Endothelial cell of umbilical vein (primary cell): ENCODE measurements at regions not wholly inside any gene's neighbourhood (a gene's known extent, or its start where the extent isn't known, plus 50 kb on each side); places are given as distances from the start of the nearest gene placed in this dataset.

ENCODE experiments used
- BruUV-seq: library from RNA; stranded (reverse); fragments of 400-500 nt; replicated peaks from 2 replicates; lab custom pipeline; 2021; lab: Mats Ljungman, UMichigan
- CTCF ChIA-PET: fragments of 300-600, 350-600 bp; sonication (Branson Sonifier 250); formaldehyde crosslinking; loops from one replicate; lab custom pipeline; 2021; ENCODE audit warnings: antibody characterized with exemption, inconsistent platforms; lab: Charles Lee
- POLR2A ChIA-PET: fragments of 300-600, 350-600 bp; sonication (Branson Sonifier 250); formaldehyde crosslinking; loops from one replicate; lab custom pipeline; 2021; ENCODE audit warnings: antibody characterized with exemption, inconsistent platforms; lab: Charles Lee
- DNase-seq: peaks from one replicate; pipeline ENCODE4 v3.0.0-alpha.2; 2011; ENCODE audit warnings: low read depth, low spot score
- FAIRE-seq: peaks from 2 replicates; lab custom pipeline; 2011; peaks lifted over from hg19 to GRCh38; lab: Jason Lieb, UNC
- H2AFZ ChIP-seq: 2 replicates; pipeline ENCODE4 v1.6.0; 2012; ENCODE audit warnings: low read depth, low read length, control low read depth, inconsistent platforms
- H3K27ac ChIP-seq: 2 replicates; pipeline ENCODE4 v1.5.1; 2011; ENCODE audit warnings: low read depth, mild to moderate bottlenecking, control low read depth, low read length, moderate library complexity; ENCODE audit not compliant: insufficient read depth
- H3K27me3 ChIP-seq, 2 experiments: 2 replicates each; pipeline versions ENCODE4 v1.6.0 to v1.6.1; 2011; ENCODE audit warnings: low read length in 2 of 2, mixed read lengths in 1 of 2; ENCODE audit not compliant: control insufficient read depth in 2 of 2, insufficient read depth in 2 of 2
- H3K36me3 ChIP-seq, 2 experiments: 2 replicates in 1 of 2; 3 replicates in 1 of 2; pipeline ENCODE4 v1.5.1; 2011; ENCODE audit warnings: low read length in 2 of 2, mild to moderate bottlenecking in 1 of 2, moderate library complexity in 1 of 2; ENCODE audit not compliant: control insufficient read depth in 2 of 2, insufficient read depth in 2 of 2; ENCODE audit errors: extremely low read depth in 1 of 2
- H3K4me1 ChIP-seq: 3 replicates; pipeline ENCODE4 v1.5.1; 2011; ENCODE audit warnings: mild to moderate bottlenecking, low read length; ENCODE audit not compliant: control insufficient read depth, insufficient read depth; ENCODE audit errors: extremely low read depth
- H3K4me2 ChIP-seq: 2 replicates; pipeline ENCODE4 v1.6.1; 2011; ENCODE audit warnings: low read length, control low read depth, mixed read lengths; ENCODE audit not compliant: insufficient read depth
- H3K4me3 ChIP-seq, 3 experiments: fragments of 200-600 bp in 1 of 3; sonication (generic), shearing (Covaris generic) in 1 of 3; replicated peaks in 1 of 3; 2 replicates each; pipeline ENCODE4 v1.5.1; 2011 to 2016; ENCODE audit warnings: control low read depth in 3 of 3, low read length in 3 of 3, mild to moderate bottlenecking in 2 of 3, inconsistent platforms in 1 of 3, low read depth in 1 of 3, moderate library complexity in 1 of 3; ENCODE audit not compliant: insufficient read depth in 1 of 3
- H3K79me2 ChIP-seq: 2 replicates; pipeline ENCODE4 v1.6.0; 2012; ENCODE audit warnings: low read length, inconsistent platforms; ENCODE audit not compliant: control insufficient read depth, insufficient read depth
- H3K9ac ChIP-seq: replicated peaks from 2 replicates; pipeline ENCODE3; 2011; ENCODE audit warnings: low read length, control low read depth; ENCODE audit not compliant: insufficient read depth; ENCODE audit errors: extremely low read depth
- H3K9me1 ChIP-seq: replicated peaks from 3 replicates; pipeline ENCODE4 v1.6.0; 2011; ENCODE audit warnings: mild to moderate bottlenecking, low read length; ENCODE audit not compliant: control insufficient read depth, insufficient read depth; ENCODE audit errors: extremely low read depth
- H3K9me3 ChIP-seq: replicated peaks from 2 replicates; pipeline ENCODE4 v1.5.1; 2012; ENCODE audit warnings: low read length, inconsistent platforms; ENCODE audit not compliant: control insufficient read depth, insufficient read depth
- H4K20me1 ChIP-seq: replicated peaks from 2 replicates; pipeline ENCODE3; 2011; ENCODE audit warnings: mild to moderate bottlenecking, low read length; ENCODE audit not compliant: control insufficient read depth, insufficient read depth; ENCODE audit errors: extremely low read depth
- CTCF ChIP-seq, 2 donors: IDR thresholded peaks; 1 replicate in 1 of 2; 2 replicates in 1 of 2; pipeline ENCODE4 v1.5.1; 2011; ENCODE audit warnings: low read length in 2 of 2, mild to moderate bottlenecking in 2 of 2, moderate library complexity in 2 of 2, control low read depth in 1 of 2, inconsistent platforms in 1 of 2, low read depth in 1 of 2; ENCODE audit not compliant: insufficient read depth in 1 of 2; ENCODE audit errors: extremely low read depth in 1 of 2
- EZH2 ChIP-seq: IDR thresholded peaks from 2 replicates; pipeline ENCODE4 v1.6.1; 2012; ENCODE audit warnings: borderline replicate concordance, low read depth, mild to moderate bottlenecking, moderate library complexity, low read length, inconsistent platforms; ENCODE audit not compliant: severe bottlenecking
- FOS ChIP-seq: IDR thresholded peaks from 2 replicates; pipeline ENCODE4 v1.6.1; 2011; ENCODE audit warnings: mild to moderate bottlenecking, low read length, moderate library complexity, borderline replicate concordance; ENCODE audit not compliant: insufficient read depth
- GATA2 ChIP-seq: IDR thresholded peaks from 2 replicates; pipeline ENCODE4 v1.7.0; 2011; ENCODE audit warnings: low read depth, mild to moderate bottlenecking, moderate library complexity, mixed read lengths, low read length; ENCODE audit not compliant: insufficient read length, insufficient read depth
- JUN ChIP-seq: IDR thresholded peaks from 2 replicates; pipeline ENCODE4 v1.6.1; 2011; ENCODE audit warnings: borderline replicate concordance, low read depth; ENCODE audit not compliant: insufficient read length, insufficient read depth
- MAX ChIP-seq: IDR thresholded peaks from 2 replicates; pipeline ENCODE4 v1.6.1; 2011; ENCODE audit not compliant: insufficient read depth, insufficient read length
- MYC ChIP-seq: IDR thresholded peaks from one replicate; pipeline ENCODE4 v1.6.1; 2011; ENCODE audit warnings: mild to moderate bottlenecking, low read depth, low read length
- POLR2A ChIP-seq: IDR thresholded peaks from 2 replicates; pipeline ENCODE4 v1.6.1; 2012; ENCODE audit warnings: low read depth, mild to moderate bottlenecking, control low read depth, low read length
- POLR2AphosphoS5 ChIP-seq: IDR thresholded peaks from 2 replicates; pipeline ENCODE4 v1.6.1; 2012; ENCODE audit warnings: low read depth, mild to moderate bottlenecking, control low read depth, low read length, moderate library complexity; ENCODE audit not compliant: insufficient read depth
- dilution Hi-C: fragments of 300-500 bp; cut with MboI; formaldehyde crosslinking; loops from one replicate; pipeline ENCODE4 v1.15.0; 2019; ENCODE audit warnings: low sequenced_read_pairs; ENCODE audit not compliant: extremely low pct_ligation_motif_present
- intact Hi-C: fragments of 100-400 bp; cut with micrococcal nuclease; formaldehyde crosslinking; loops from one replicate; pipeline ENCODE4 v1.10.0; 2022

- H3K79me2 ChIP-seq, result no peaks in the 10 kb centered on the region
- H3K9ac ChIP-seq, result no peak overlapping the region
- no peaks in the 10 kb centered on the region for H3K36me3 ChIP-seq
- no peak for DNase-seq
- peaks cover 0 to 9% of the 10 kb centered on the region in 2 experiments for H3K27me3 ChIP-seq
- dilution Hi-C loops, result no loop called here
- TF ChIP-seq EZH2, result no peak
- no peak for TF ChIP-seq MYC
- no peak for TF ChIP-seq POLR2A
- no peak for TF ChIP-seq POLR2AphosphoS5
- TF ChIP-seq MAX, result no peak
- TF ChIP-seq JUN, result no peak
- no peak for TF ChIP-seq GATA2
- no peak for TF ChIP-seq CTCF (IDR thresholded peaks at IDR 0.05; ENCODE audit: extremely low read depth in 1 of 2, insufficient read depth in 1 of 2, low read depth in 1 of 2, low read length in 2 of 2)
- TF ChIP-seq FOS, result no peak
- no peaks in the 10 kb centered on the region for H3K9me1 ChIP-seq
- intact Hi-C loops, result loop anchor here (2.0 kb wide), 1 partner anchor 21 kb away; no protein-coding TSS in a partner anchor
- H2AFZ ChIP-seq, result no peak overlapping the region
- CTCF ChIA-PET, result interaction anchor here (1.7 kb wide), 1 partner anchor 14 kb away, joined by 5 read pairs; no protein-coding TSS in a partner anchor
- no peaks in the 10 kb centered on the region for H3K4me1 ChIP-seq
- no peaks in the 10 kb centered on the region for H3K9me3 ChIP-seq
- POLR2A ChIA-PET, result no interaction called here
- H3K4me2 ChIP-seq, result no peak overlapping the region
- H3K4me3 ChIP-seq, result no peak overlapping the region
- BruUV-seq, result no TSS peak
- no peaks in the 10 kb centered on the region for H4K20me1 ChIP-seq
- H3K27ac ChIP-seq, result no peak overlapping the region
- no peak for FAIRE-seq
These were observed 129.5 kb downstream of the B3GNT2 start for GRCh38 chr2:62325398-62325797.
